ENCODE measurements at regions not wholly inside any gene's neighbourhood (a gene's known extent, or its start where the extent isn't known, plus 50 kb on each side); places are given as distances from the start of the nearest gene placed in this dataset.

- intact Hi-C loops (cut with DNase I), result no loop called here
- TF ChIP-seq POLR2A (IDR thresholded peaks at IDR 0.05), result no peak
- TF ChIP-seq POLR2AphosphoS5 (IDR thresholded peaks at IDR 0.05; ENCODE audit: insufficient read depth in 1 of 2, low read depth in 1 of 2), result no peak
- TF ChIP-seq CTCF (IDR thresholded peaks at IDR 0.05), result no peak
- Histone ChIP-seq H3K27ac (no peak overlapping the region), H3K36me3 (no peaks in the 10 kb centered on the region), H3K27me3 (no peaks in the 10 kb centered on the region), H3K4me1 (no peaks in the 10 kb centered on the region), H3K4me3 (no peak overlapping the region), H3K9me3 (no peaks in the 10 kb centered on the region)
- no peak for DNase-seq (ENCODE audit: extremely low spot score in 2 of 2)
Measured at GRCh38 chr15:37206690-37207089, 106.3 kb upstream of the MEIS2 start.

DNA sequence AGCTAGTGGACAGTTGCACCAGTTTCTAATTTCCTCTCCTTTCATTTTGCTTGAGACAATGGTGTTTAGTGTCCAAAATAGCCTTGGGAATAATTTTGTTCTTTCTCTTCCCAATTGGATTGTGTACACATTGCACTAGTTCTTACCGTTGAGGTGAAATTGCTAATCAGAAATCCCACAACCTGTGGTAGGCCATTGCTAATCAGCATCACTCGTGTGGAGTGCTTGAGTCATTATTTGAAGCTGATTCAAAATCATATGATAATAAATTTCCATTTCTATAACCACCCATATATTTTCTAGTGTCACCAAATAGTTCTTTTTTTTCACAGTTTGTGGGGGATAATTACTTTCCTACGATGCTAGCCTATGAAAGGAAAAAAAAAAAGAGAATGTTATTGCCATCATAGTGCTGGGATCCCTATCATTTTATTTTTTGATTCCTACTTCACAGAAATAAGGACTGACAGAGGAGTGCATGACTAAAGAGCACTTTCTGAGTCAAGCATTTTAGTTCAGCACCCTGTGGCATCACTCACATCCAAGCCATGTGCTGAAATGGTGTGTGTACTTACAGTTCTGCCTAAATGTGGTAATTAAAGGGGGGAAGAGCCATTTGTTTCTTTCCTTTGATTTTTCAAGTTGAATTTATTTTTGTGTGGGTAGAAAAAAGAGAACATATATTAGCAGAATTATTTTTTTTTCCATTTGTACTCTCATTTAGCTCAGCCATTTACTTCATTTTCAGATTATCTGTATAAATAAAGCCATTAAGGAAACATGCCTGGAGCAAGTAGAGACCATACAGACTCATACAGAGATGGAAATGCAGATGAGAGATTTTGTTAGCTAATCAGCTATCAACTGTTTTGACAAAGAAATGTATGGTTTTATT lies 108.0 kb upstream of the MEIS2 start:
- Histone ChIP-seq H3K27ac (no peak overlapping the region), H3K9me3 (no peaks in the 10 kb centered on the region), H3K27me3 (no peaks in the 10 kb centered on the region), H3K36me3 (no peaks in the 10 kb centered on the region), H3K4me1 (no peaks in the 10 kb centered on the region), H3K4me3 (no peak overlapping the region)
- DNase-seq (ENCODE audit: extremely low spot score in 2 of 2), result no peak
- intact Hi-C loops (cut with DNase I), result no loop called here
- TF ChIP-seq CTCF (IDR thresholded peaks at IDR 0.05), result no peak
- no peak for TF ChIP-seq POLR2AphosphoS5 (IDR thresholded peaks at IDR 0.05; ENCODE audit: insufficient read depth in 1 of 2, low read depth in 1 of 2)
- TF ChIP-seq POLR2A (IDR thresholded peaks at IDR 0.05), result no peak

DNA sequence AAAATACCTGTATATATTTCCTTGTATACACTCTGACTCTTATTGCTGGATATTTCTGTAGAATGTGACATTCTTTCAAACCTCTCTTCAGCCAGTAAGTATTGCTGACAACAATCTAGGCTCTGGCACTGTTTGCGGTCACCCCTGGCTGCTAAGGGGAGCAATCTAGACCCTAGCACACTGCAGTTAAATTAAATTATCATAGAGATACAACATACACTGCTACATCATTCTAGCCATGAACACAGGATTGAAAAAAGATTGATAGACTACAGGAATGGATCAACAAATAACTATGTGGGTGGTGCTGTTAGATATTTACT lies 108.7 kb upstream of the MEIS2 start:
- intact Hi-C loops (cut with DNase I), result no loop called here
- no peaks in the 10 kb centered on the region for H3K4me1 ChIP-seq
- TF ChIP-seq POLR2A (IDR thresholded peaks at IDR 0.05) (no peak), CTCF (IDR thresholded peaks at IDR 0.05) (no peak), POLR2AphosphoS5 (IDR thresholded peaks at IDR 0.05; ENCODE audit: insufficient read depth in 1 of 2, low read depth in 1 of 2) (no peak)

DNA sequence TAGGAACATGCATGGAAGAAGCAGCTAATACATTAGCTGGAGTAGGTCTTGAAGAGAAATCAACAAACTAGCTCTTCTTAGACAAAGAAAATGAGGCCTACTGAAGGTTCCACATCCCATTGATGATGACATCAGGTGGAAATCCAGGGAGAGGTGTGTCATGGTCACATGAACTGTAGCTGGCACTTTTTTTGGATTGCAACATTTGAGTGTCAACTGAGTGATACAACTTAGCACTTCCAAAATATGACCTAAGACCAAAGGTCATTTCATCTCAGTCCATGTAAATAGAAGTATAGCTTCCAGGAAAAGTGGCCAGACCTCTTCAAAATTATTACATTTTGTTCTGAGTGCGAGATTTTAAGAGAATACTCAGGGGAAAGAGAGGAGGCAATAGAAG lies 117.2 kb upstream of the MEIS2 start:
- intact Hi-C loops (cut with DNase I), result no loop called here
- TF ChIP-seq CTCF (IDR thresholded peaks at IDR 0.05) (no peak), POLR2AphosphoS5 (IDR thresholded peaks at IDR 0.05; ENCODE audit: insufficient read depth in 1 of 2, low read depth in 1 of 2) (no peak), POLR2A (IDR thresholded peaks at IDR 0.05) (no peak)
- no peak for DNase-seq (ENCODE audit: extremely low spot score in 2 of 2)
- Histone ChIP-seq H3K27ac (no peak overlapping the region), H3K27me3 (no peaks in the 10 kb centered on the region), H3K9me3 (no peaks in the 10 kb centered on the region), H3K4me1 (no peaks in the 10 kb centered on the region), H3K36me3 (no peaks in the 10 kb centered on the region), H3K4me3 (no peak overlapping the region)

More for the DNA sequence above, 108.7 kb upstream of the MEIS2 start:
- Histone ChIP-seq H3K36me3 (no peaks in the 10 kb centered on the region), H3K9me3 (no peaks in the 10 kb centered on the region), H3K27ac (no peak overlapping the region), H3K27me3 (no peaks in the 10 kb centered on the region), H3K4me3 (no peak overlapping the region)
- DNase-seq (ENCODE audit: extremely low spot score in 2 of 2), result no peak

DNA sequence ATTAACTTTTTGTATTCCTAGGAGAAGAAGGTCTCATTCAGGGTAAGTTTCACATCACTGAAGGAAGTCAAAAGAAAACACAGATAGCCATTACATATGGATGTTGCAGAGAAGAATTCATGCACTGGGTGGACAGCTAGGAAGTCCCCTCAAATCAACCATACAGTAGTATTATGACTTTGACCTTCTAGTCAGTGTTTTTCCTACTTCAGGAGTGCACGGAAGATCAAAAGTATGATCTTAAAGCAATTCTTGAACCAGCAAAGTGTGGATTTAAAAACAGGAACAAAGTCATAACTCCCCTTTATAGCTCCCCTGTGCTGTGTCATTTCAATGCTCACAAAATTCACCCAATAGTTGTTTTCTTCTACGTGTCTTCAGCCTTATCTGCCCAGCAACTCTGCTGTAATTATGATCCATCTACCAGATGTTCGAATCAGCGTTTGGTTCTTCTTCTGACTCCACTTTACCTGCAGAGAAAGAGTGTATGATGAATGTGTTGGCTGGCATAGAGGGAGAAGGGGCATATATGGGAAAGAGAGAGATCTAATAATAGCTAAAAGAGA lies 118.1 kb upstream of the MEIS2 start:
- H3K27me3 ChIP-seq, result no peaks in the 10 kb centered on the region
- TF ChIP-seq POLR2A (IDR thresholded peaks at IDR 0.05), result no peak
- no peak for TF ChIP-seq CTCF (IDR thresholded peaks at IDR 0.05)
- no peak for TF ChIP-seq POLR2AphosphoS5 (IDR thresholded peaks at IDR 0.05; ENCODE audit: insufficient read depth in 1 of 2, low read depth in 1 of 2)
- no peaks in the 10 kb centered on the region for H3K9me3 ChIP-seq
- H3K27ac ChIP-seq, result no peak overlapping the region
- intact Hi-C loops (cut with DNase I), result no loop called here
- no peaks in the 10 kb centered on the region for H3K4me1 ChIP-seq
- no peak overlapping the region for H3K4me3 ChIP-seq
- DNase-seq (ENCODE audit: extremely low spot score in 2 of 2), result no peak
- no peaks in the 10 kb centered on the region for H3K36me3 ChIP-seq

Measured in vagina (tissue), 2 donors.